ENCODE measurements at regions not wholly inside any gene's neighbourhood (a gene's known extent, or its start where the extent isn't known, plus 50 kb on each side); places are given as distances from the start of the nearest gene placed in this dataset.

DNA sequence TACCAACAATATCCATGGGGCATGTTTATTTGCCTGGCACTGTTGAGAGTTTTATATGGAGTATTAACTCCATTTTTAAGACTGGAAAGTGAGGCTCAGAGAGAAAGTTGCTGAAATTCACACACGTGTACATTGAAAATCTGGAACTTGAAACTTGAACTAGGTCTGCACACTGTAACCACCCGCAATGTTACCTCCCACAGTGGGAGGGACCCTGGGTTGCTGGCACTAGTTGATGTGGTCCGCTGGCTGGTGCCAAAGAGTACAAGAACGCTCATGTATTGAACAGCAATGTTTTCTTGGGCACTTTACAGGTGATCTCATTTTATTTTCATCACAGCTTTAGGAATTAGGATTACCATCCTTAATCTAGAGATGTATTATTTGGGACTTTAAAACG lies 253.2 kb downstream of the INHBA start:
- no peak for TF ChIP-seq CTCF (IDR thresholded peaks at IDR 0.05; ENCODE audit: low read depth, low read length)
- H3K36me3 ChIP-seq: no peaks in the 10 kb centered on the region
- no peak for DNase-seq
- H3K9me3 ChIP-seq: no peaks in the 10 kb centered on the region
- no peaks in the 10 kb centered on the region for H3K4me1 ChIP-seq
- H3K4me3 ChIP-seq (ENCODE audit: low read depth, low read length): no peak overlapping the region
- no peaks in the 10 kb centered on the region for H3K27me3 ChIP-seq

DNA sequence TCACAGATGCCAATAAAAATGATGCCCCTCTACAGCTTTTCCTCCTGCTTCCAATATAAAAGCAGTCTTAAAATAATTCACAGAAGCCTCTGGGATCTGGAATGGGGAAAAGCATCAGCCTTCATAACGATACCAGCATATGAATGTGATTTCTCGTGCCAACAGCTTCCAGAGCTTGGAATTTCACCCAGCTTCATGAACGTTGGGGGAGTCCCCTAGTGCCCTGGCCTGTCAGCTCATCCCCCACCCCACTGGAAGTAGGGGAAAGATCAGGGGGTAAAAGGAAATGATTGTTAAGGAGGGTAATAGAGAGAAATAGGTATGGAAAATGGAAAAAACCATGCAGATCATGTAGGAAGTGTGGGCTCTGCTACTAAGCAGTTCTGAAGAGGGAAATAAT lies 253.6 kb downstream of the INHBA start:
- no peak for DNase-seq
- TF ChIP-seq CTCF (IDR thresholded peaks at IDR 0.05; ENCODE audit: low read depth, low read length): no peak
- Histone ChIP-seq H3K27me3 (no peaks in the 10 kb centered on the region), H3K9me3 (no peaks in the 10 kb centered on the region), H3K4me3 (ENCODE audit: low read depth, low read length) (no peak overlapping the region), H3K36me3 (no peaks in the 10 kb centered on the region), H3K4me1 (no peaks in the 10 kb centered on the region)

DNA sequence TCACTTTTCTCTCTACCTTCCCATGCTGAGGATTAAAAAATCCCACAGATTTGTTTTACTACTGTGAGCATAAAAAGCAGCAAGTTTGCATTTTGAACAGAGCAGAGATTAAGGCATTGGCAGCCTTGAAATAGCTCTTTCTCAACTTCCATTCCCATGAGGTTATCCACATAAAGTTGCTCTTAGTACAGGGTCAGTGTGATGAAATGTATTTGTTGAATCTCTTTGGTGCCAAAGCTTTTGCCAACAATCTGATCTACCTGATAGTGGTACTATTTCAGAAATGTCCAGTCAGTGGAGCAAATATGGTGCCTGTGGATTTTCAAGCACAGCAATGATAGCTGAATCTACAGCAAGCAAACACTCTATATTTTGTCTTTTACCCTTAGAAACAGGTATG lies 254.8 kb downstream of the INHBA start:
- no peak for DNase-seq
- no peak overlapping the region for H3K4me3 ChIP-seq (ENCODE audit: low read depth, low read length)
- TF ChIP-seq CTCF (IDR thresholded peaks at IDR 0.05; ENCODE audit: low read depth, low read length): no peak
- H3K27me3 ChIP-seq: no peaks in the 10 kb centered on the region
- H3K9me3 ChIP-seq: no peaks in the 10 kb centered on the region
- no peaks in the 10 kb centered on the region for H3K36me3 ChIP-seq
- H3K4me1 ChIP-seq: no peaks in the 10 kb centered on the region

DNA sequence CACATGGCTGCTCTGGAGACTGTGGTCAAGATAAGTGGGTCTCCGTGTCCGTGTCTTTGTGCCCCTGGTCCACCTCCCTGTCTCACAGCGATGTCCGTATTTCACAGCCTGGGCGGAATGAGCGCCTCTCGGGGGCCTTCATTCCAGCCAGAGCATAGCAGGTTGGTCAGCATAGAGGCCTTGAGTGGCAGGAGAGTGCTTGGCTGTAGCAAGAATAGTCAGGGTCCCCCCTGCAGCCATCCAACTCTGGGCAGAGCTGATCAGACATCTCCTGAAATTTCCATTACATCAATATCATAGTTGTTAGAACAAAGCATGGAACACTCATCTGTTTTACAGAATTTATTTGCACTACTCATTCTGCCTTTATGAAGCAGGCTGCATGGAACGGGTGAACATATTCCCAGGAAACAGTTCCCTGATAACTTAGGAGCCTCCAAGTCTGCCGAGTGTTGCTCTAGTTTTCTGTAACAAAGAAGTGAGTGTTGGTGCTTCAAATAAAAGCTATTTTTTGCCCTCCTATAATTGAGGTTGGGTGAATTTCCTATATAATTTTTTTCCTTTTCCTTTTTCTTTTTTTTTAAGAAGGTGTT lies 255.3 kb downstream of the INHBA start:
- no peaks in the 10 kb centered on the region for H3K27me3 ChIP-seq
- no peaks in the 10 kb centered on the region for H3K9me3 ChIP-seq
- H3K4me1 ChIP-seq: no peaks in the 10 kb centered on the region
- TF ChIP-seq CTCF (IDR thresholded peaks at IDR 0.05; ENCODE audit: low read depth, low read length): no peak
- H3K36me3 ChIP-seq: no peaks in the 10 kb centered on the region
- no peak for DNase-seq
- H3K4me3 ChIP-seq (ENCODE audit: low read depth, low read length): no peak overlapping the region

DNA sequence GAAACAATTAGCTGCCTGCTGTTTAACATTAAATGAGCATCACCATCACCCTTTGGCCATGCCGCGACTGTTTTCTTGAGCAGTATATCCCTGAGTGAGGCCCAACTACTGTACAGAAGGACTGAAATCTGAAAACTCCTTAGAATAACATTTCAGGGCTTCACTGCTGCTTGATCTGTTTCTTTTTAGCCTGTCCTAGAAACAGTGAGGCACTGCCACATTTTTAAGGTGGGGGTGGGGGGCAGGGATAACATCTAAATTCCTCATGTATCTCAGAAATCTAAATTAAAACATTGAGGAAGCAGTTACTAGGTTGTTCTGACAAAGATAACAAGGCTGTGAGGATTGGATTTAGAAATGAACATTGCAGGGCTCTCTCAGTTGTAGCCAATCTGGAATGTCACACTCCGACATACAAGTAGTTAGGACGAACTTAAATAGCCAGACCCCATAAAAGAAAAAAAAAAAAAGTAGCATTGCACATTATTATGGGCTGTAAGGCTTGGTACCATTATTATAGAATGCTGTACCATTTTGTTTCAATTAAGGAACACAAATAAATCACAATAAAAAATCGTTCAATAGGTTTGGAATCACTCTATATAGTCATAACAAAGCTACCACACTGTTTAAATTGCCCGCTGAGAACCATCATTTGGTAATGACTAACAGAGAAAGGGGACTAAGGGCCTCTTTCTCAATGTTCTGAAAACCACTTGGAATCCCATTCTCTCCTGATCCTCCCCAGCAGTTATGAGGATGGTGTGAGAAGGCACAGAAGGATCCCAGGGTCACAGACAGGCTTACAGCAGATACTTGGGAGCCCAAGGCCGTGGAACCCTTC lies 256.1 kb downstream of the INHBA start:
- Histone ChIP-seq H3K27me3 (no peaks in the 10 kb centered on the region), H3K9me3 (no peaks in the 10 kb centered on the region), H3K36me3 (no peaks in the 10 kb centered on the region), H3K4me3 (ENCODE audit: low read depth, low read length) (no peak overlapping the region), H3K4me1 (no peaks in the 10 kb centered on the region)
- no peak for TF ChIP-seq CTCF (IDR thresholded peaks at IDR 0.05; ENCODE audit: low read depth, low read length)
- DNase-seq: no peak

GRCh38 chr7:41445946-41446345 lies 256.9 kb downstream of the INHBA start:
- no peaks in the 10 kb centered on the region for H3K36me3 ChIP-seq
- no peak overlapping the region for H3K4me3 ChIP-seq (ENCODE audit: low read depth, low read length)
- no peak for TF ChIP-seq CTCF (IDR thresholded peaks at IDR 0.05; ENCODE audit: low read depth, low read length)
- H3K4me1 ChIP-seq: no peaks in the 10 kb centered on the region
- DNase-seq: no peak
- H3K27me3 ChIP-seq: no peaks in the 10 kb centered on the region
- H3K9me3 ChIP-seq: no peaks in the 10 kb centered on the region
